ENCODE measurements at regions not wholly inside any gene's neighbourhood (a gene's known extent, or its start where the extent isn't known, plus 50 kb on each side); places are given as distances from the start of the nearest gene placed in this dataset.

GRCh38 chrX:86887341-86887740, 630.3 kb upstream of the KLHL4 start:
- no peak overlapping the region for H4K5ac ChIP-seq (ENCODE audit: insufficient read length, low read depth, low read length)
- no peaks in the 10 kb centered on the region for H4K20me1 ChIP-seq (ENCODE audit: control insufficient read depth, insufficient read depth, insufficient read length)
- no peaks in the 10 kb centered on the region for H3K79me1 ChIP-seq (ENCODE audit: insufficient read depth, low read depth, low read length, poor library complexity, severe bottlenecking)
- no peak overlapping the region for H3K4me2 ChIP-seq (ENCODE audit: insufficient read depth, insufficient read length, low read length)
- no peak overlapping the region for H3K56ac ChIP-seq (ENCODE audit: insufficient read length, low read depth, low read length)
- no peak overlapping the region for H2BK15ac ChIP-seq (ENCODE audit: low read depth, low read length)
- H4K8ac ChIP-seq (replicated peaks; ENCODE audit: insufficient read length, low read depth, low read length): no peak overlapping the region
- no peak overlapping the region for H2BK120ac ChIP-seq (ENCODE audit: low read depth, low read length, poor library complexity, severe bottlenecking)
- H3K79me2 ChIP-seq (ENCODE audit: insufficient read depth, low read length): no peaks in the 10 kb centered on the region
- no peak overlapping the region for H3K4ac ChIP-seq (ENCODE audit: low read depth, low read length)
- no peak overlapping the region for H3K27ac ChIP-seq (ENCODE audit: insufficient read length, low read depth, low read length)
- TF ChIP-seq, protein P1, sequence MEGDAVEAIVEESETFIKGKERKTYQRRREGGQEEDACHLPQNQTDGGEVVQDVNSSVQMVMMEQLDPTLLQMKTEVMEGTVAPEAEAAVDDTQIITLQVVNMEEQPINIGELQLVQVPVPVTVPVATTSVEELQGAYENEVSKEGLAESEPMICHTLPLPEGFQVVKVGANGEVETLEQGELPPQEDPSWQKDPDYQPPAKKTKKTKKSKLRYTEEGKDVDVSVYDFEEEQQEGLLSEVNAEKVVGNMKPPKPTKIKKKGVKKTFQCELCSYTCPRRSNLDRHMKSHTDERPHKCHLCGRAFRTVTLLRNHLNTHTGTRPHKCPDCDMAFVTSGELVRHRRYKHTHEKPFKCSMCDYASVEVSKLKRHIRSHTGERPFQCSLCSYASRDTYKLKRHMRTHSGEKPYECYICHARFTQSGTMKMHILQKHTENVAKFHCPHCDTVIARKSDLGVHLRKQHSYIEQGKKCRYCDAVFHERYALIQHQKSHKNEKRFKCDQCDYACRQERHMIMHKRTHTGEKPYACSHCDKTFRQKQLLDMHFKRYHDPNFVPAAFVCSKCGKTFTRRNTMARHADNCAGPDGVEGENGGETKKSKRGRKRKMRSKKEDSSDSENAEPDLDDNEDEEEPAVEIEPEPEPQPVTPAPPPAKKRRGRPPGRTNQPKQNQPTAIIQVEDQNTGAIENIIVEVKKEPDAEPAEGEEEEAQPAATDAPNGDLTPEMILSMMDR (conservative IDR thresholded peaks at IDR 0.05): no peak
- H3K27me3 Mint-ChIP-seq (ENCODE audit: low read depth): no peaks in the 10 kb centered on the region
- H2BK5ac ChIP-seq (ENCODE audit: insufficient read length, low read length): no peak overlapping the region
- H3K4me1 Mint-ChIP-seq: no peaks in the 10 kb centered on the region
- H3K27me3 ChIP-seq (ENCODE audit: insufficient read depth, low read length): no peaks in the 10 kb centered on the region
- no peak overlapping the region for H3K9ac ChIP-seq (ENCODE audit: extremely low read depth, insufficient read length, low read length)
- H3K18ac ChIP-seq (ENCODE audit: insufficient read length, low read depth, low read length): no peak overlapping the region
- H2AFZ ChIP-seq (ENCODE audit: low read length): no peak overlapping the region
- no peaks in the 10 kb centered on the region for H3K4me1 ChIP-seq (ENCODE audit: insufficient read depth, low read length)
- no peaks in the 10 kb centered on the region for H3K23me2 ChIP-seq (ENCODE audit: insufficient read length, low read depth, low read length, poor library complexity, severe bottlenecking)
- H2BK20ac ChIP-seq (ENCODE audit: low read depth, low read length, poor library complexity, severe bottlenecking): no peak overlapping the region
- H3K23ac ChIP-seq (ENCODE audit: insufficient read length, low read depth, low read length): no peak overlapping the region
- no peaks in the 10 kb centered on the region for H3K36me3 Mint-ChIP-seq (ENCODE audit: insufficient read depth in 1 of 3, low read depth in 3 of 3)
- no peak overlapping the region for H3T11ph ChIP-seq (ENCODE audit: low read length)
- no peak overlapping the region for H2BK12ac ChIP-seq (ENCODE audit: insufficient read length, low read depth, low read length)
- H3K4me3 Mint-ChIP-seq: no peak overlapping the region
- no peak overlapping the region for H4K91ac ChIP-seq (ENCODE audit: insufficient read length, low read depth, low read length)
- no peak overlapping the region for H2AK5ac ChIP-seq (ENCODE audit: insufficient read length, low read length)
- H3K27ac Mint-ChIP-seq: no peak overlapping the region
- no peak for DNase-seq
- H3K9me3 ChIP-seq (ENCODE audit: control insufficient read depth, low read depth, low read length): peaks cover 9% of the 10 kb centered on the region
- peaks cover 3 to 18% of the 10 kb centered on the region in 2 experiments; a peak in 4 of 5 replicates for H3K9me3 Mint-ChIP-seq
- H3K14ac ChIP-seq (ENCODE audit: insufficient read depth, low read length): no peak overlapping the region
- no CpG with 5 or more reads among the region's 1 CpG for WGBS (ENCODE audit: extremely low coverage, insufficient read length, low lambda C conversion rate)

Measured in H9 (cell line).